Liver (tissue), 8 donors: ENCODE measurements at regions not wholly inside any gene's neighbourhood (a gene's known extent, or its start where the extent isn't known, plus 50 kb on each side); places are given as distances from the start of the nearest gene placed in this dataset.

Experiments used
- DNase-seq: peaks from one replicate; pipeline ENCODE4 v3.0.0-alpha.2; 2017; ENCODE audit warnings: low spot score
- H3K27ac ChIP-seq, 2 donors: one replicate each; pipeline ENCODE4 v1.7.0; 2013; ENCODE audit warnings: inconsistent platforms in 2 of 2, low read length in 2 of 2, control low read depth in 1 of 2, low read depth in 1 of 2, mild to moderate bottlenecking in 1 of 2
- H3K27me3 ChIP-seq, 4 donors: one replicate each; pipeline versions ENCODE4 v1.6.1 to v1.7.0; 2013; ENCODE audit warnings: low read length in 3 of 4, inconsistent platforms in 1 of 4, mild to moderate bottlenecking in 1 of 4, moderate library complexity in 1 of 4; ENCODE audit not compliant: control insufficient read depth in 4 of 4, insufficient read depth in 4 of 4
- H3K36me3 ChIP-seq, 4 donors: one replicate each; pipeline versions ENCODE4 v1.6.1 to v1.7.0; 2013; ENCODE audit warnings: low read length in 3 of 4, mild to moderate bottlenecking in 3 of 4, low read depth in 1 of 4, moderate library complexity in 1 of 4; ENCODE audit not compliant: control insufficient read depth in 4 of 4, insufficient read depth in 3 of 4
- H3K4me1 ChIP-seq, 4 donors: one replicate each; pipeline versions ENCODE4 v1.6.1 to v1.7.0; 2013; ENCODE audit warnings: low read length in 3 of 4, mild to moderate bottlenecking in 3 of 4, moderate library complexity in 1 of 4; ENCODE audit not compliant: control insufficient read depth in 4 of 4, insufficient read depth in 4 of 4
- H3K4me3 ChIP-seq, 3 donors: one replicate each; pipeline versions ENCODE4 v1.6.1 to v1.7.0; 2013; ENCODE audit warnings: low read length in 3 of 3, control low read depth in 1 of 3, low read depth in 1 of 3, mild to moderate bottlenecking in 1 of 3
- H3K9ac ChIP-seq, 2 donors: one replicate each; pipeline ENCODE4 v1.7.0; 2013; ENCODE audit warnings: low read length in 2 of 2, mild to moderate bottlenecking in 2 of 2, moderate library complexity in 2 of 2, control low read depth in 1 of 2, low read depth in 1 of 2
- H3K9me3 ChIP-seq, 4 donors: one replicate each; pipeline versions ENCODE4 v1.6.1 to v1.7.0; 2013; ENCODE audit warnings: low read length in 3 of 4; ENCODE audit not compliant: control insufficient read depth in 4 of 4
- EGR1 ChIP-seq, 2 donors: IDR thresholded peaks; 2 replicates each; pipeline ENCODE4 v1.6.1; 2016 to 2018; ENCODE audit warnings: antibody characterized with exemption in 2 of 2, low read depth in 2 of 2
- FOXA1 ChIP-seq: IDR thresholded peaks from 2 replicates; pipeline ENCODE4 v1.6.1; 2016; ENCODE audit warnings: antibody characterized with exemption
- FOXA2 ChIP-seq: IDR thresholded peaks from 2 replicates; pipeline ENCODE4 v1.6.1; 2016; ENCODE audit warnings: antibody characterized with exemption
- GABPA ChIP-seq, 2 donors: IDR thresholded peaks in 1 of 2; conservative IDR thresholded peaks in 1 of 2; 2 replicates each; pipeline ENCODE4 v1.6.1; 2016; ENCODE audit warnings: antibody characterized with exemption in 2 of 2, mild to moderate bottlenecking in 1 of 2, moderate library complexity in 1 of 2
- HNF4A ChIP-seq, 2 donors: conservative IDR thresholded peaks; 2 replicates each; pipeline ENCODE4 v1.6.1; 2016; ENCODE audit warnings: antibody characterized with exemption in 2 of 2, mild to moderate bottlenecking in 2 of 2
- HNF4G ChIP-seq: IDR thresholded peaks from 2 replicates; pipeline ENCODE4 v1.6.1; 2016; ENCODE audit warnings: antibody characterized with exemption
- JUND ChIP-seq, 2 donors: IDR thresholded peaks; 2 replicates each; pipeline ENCODE4 v1.6.1; 2016; ENCODE audit warnings: antibody characterized with exemption in 2 of 2
- NR2F2 ChIP-seq: IDR thresholded peaks from 2 replicates; pipeline ENCODE4 v1.6.1; 2016; ENCODE audit warnings: antibody characterized with exemption
- RAD21 ChIP-seq, 2 donors: IDR thresholded peaks; 2 replicates each; pipeline ENCODE4 v1.6.1; 2016; ENCODE audit warnings: antibody characterized with exemption in 2 of 2, mild to moderate bottlenecking in 2 of 2
- REST ChIP-seq: IDR thresholded peaks from 2 replicates; pipeline ENCODE4 v1.6.1; 2016; ENCODE audit warnings: antibody characterized with exemption, mild to moderate bottlenecking
- RXRA ChIP-seq, 2 donors: IDR thresholded peaks; 2 replicates each; pipeline ENCODE4 v1.6.1; 2017 to 2018; ENCODE audit warnings: antibody characterized with exemption in 2 of 2, mild to moderate bottlenecking in 1 of 2
- SP1 ChIP-seq: IDR thresholded peaks from 2 replicates; pipeline ENCODE4 v1.6.1; 2018; ENCODE audit warnings: antibody characterized with exemption, mild to moderate bottlenecking
- TAF1 ChIP-seq: conservative IDR thresholded peaks from 2 replicates; pipeline ENCODE4 v1.6.1; 2016; ENCODE audit warnings: antibody characterized with exemption, mild to moderate bottlenecking
- YY1 ChIP-seq: IDR thresholded peaks from 2 replicates; pipeline ENCODE4 v1.6.1; 2016; ENCODE audit warnings: antibody characterized with exemption, mild to moderate bottlenecking
- ZBTB33 ChIP-seq: IDR thresholded peaks from 2 replicates; pipeline ENCODE4 v1.6.1; 2016; ENCODE audit warnings: antibody characterized with exemption
- WGBS: extraction: QIAGEN DNeasy Blood & Tissue Kit; methylation state at CpG from one replicate; pipeline ENCODE4 v1.1.7; 2013; 5-methylcytosine and 5-hydroxymethylcytosine counted together
- TF ChIP-seq, protein P1 (sequence below): IDR thresholded peaks from 2 replicates; pipeline ENCODE4 v1.6.1; 2016; ENCODE audit warnings: antibody characterized with exemption
- TF ChIP-seq, protein P2 (sequence below): IDR thresholded peaks from 2 replicates; pipeline ENCODE4 v1.6.1; 2016; ENCODE audit warnings: antibody characterized with exemption
- TF ChIP-seq, protein P3 (sequence below): fragments of 150-350 bp; IDR thresholded peaks from 2 replicates; pipeline ENCODE4 v1.5.1; 2017; ENCODE audit warnings: improper control_type of control experiment, low read depth, low read length; ENCODE audit not compliant: missing input control
- donor health status: healthy.
- donor health status: healthy.
- donor health status: healthy.
- donor health status: healthy.
- donor health status: healthy.

DNA sequence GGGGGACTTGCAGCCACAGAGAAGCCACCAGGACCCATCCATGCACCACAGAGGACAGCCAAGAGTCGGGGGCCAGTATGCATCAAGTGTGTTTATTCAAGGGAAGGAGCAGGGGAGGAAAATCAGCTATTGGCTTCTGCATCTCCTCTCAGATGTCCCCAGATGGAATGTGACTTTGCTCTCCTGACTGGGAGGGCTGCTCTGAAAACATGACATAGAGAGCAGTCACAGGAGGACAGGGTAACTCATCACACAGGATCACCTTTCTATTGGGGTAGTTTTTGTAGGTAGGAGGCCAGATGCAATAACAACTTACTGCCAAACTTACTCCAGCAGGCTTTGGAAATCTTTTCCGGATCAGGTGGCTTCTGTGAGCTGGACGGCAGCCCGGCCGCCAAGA lies 121.0 kb upstream of the OPCML start:
- Histone ChIP-seq H3K9ac (no peak overlapping the region), H3K9me3 (peaks cover 0 to 8% (median 2%) of the 10 kb centered on the region in 4 donors), H3K36me3 (no peaks in the 10 kb centered on the region), H3K4me3 (no peak overlapping the region), H3K27ac (no peak overlapping the region), H3K4me1 (no peaks in the 10 kb centered on the region), H3K27me3 (peaks cover 0 to 2% (median under 1%) of the 10 kb centered on the region in 4 donors)
- TF ChIP-seq NR2F2 (no peak), SP1 (no peak), HNF4A (conservative IDR thresholded peaks at IDR 0.05) (no peak), TAF1 (no peak), FOXA2 (no peak), GABPA (IDR thresholded peaks at IDR 0.05 in 1 of 2, conservative IDR thresholded peaks at IDR 0.05 in 1 of 2) (no peak), RAD21 (IDR thresholded peaks at IDR 0.05) (no peak), REST (no peak), ZBTB33 (no peak), YY1 (no peak), FOXA1 (no peak), HNF4G (no peak), JUND (IDR thresholded peaks at IDR 0.05) (no peak), EGR1 (IDR thresholded peaks at IDR 0.05; ENCODE audit: low read depth in 2 of 2) (no peak), RXRA (IDR thresholded peaks at IDR 0.05) (no peak)
- TF ChIP-seq, protein P1, sequence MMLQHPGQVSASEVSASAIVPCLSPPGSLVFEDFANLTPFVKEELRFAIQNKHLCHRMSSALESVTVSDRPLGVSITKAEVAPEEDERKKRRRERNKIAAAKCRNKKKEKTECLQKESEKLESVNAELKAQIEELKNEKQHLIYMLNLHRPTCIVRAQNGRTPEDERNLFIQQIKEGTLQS = no peak
- TF ChIP-seq, protein P2, sequence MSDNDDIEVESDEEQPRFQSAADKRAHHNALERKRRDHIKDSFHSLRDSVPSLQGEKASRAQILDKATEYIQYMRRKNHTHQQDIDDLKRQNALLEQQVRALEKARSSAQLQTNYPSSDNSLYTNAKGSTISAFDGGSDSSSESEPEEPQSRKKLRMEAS = no peak
- TF ChIP-seq, protein P3, sequence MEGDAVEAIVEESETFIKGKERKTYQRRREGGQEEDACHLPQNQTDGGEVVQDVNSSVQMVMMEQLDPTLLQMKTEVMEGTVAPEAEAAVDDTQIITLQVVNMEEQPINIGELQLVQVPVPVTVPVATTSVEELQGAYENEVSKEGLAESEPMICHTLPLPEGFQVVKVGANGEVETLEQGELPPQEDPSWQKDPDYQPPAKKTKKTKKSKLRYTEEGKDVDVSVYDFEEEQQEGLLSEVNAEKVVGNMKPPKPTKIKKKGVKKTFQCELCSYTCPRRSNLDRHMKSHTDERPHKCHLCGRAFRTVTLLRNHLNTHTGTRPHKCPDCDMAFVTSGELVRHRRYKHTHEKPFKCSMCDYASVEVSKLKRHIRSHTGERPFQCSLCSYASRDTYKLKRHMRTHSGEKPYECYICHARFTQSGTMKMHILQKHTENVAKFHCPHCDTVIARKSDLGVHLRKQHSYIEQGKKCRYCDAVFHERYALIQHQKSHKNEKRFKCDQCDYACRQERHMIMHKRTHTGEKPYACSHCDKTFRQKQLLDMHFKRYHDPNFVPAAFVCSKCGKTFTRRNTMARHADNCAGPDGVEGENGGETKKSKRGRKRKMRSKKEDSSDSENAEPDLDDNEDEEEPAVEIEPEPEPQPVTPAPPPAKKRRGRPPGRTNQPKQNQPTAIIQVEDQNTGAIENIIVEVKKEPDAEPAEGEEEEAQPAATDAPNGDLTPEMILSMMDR = no peak
- DNase-seq = no peak
- WGBS = 57% methylated on average over 5 of the region's 5 CpGs

DNA sequence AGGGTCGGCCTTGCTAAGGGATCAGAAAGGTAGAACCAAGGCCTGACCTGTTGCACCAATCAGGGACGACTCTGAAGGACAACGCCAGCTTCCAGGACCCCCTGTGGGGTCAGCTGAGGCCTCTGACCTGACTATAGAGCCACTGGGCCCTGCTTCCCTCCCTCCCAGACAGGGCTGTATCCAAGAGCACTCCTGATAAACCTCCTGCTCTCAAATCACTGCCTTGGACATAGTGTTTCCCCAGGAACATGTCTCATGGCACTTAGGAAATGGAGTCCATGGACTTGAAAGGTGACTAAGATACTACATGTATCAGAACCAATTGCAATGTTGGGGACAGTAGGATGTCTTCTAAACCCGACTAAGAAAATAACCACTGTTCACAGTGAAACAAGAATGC lies 117.8 kb upstream of the OPCML start:
- no peak for DNase-seq
- WGBS = 38% methylated on average over 4 of the region's 4 CpGs
- H3K4me3 ChIP-seq = no peak overlapping the region
- no peak overlapping the region for H3K9ac ChIP-seq
- TF ChIP-seq, protein P2 = no peak
- TF ChIP-seq RAD21 (IDR thresholded peaks at IDR 0.05) (no peak), ZBTB33 (no peak), FOXA1 (no peak), HNF4A (conservative IDR thresholded peaks at IDR 0.05) (no peak), SP1 (no peak), RXRA (IDR thresholded peaks at IDR 0.05) (no peak)
- TF ChIP-seq, protein P3 = no peak
- H3K36me3 ChIP-seq = no peaks in the 10 kb centered on the region
- no peak overlapping the region for H3K27ac ChIP-seq
- H3K9me3 ChIP-seq = peaks cover 0 to 4% (median 0%) of the 10 kb centered on the region in 4 donors
- H3K27me3 ChIP-seq = peaks cover 0 to 2% (median under 1%) of the 10 kb centered on the region in 4 donors
- no peaks in the 10 kb centered on the region for H3K4me1 ChIP-seq
